ENCODE measurements at regions not wholly inside any gene's neighbourhood (a gene's known extent, or its start where the extent isn't known, plus 50 kb on each side); places are given as distances from the start of the nearest gene placed in this dataset.

DNA sequence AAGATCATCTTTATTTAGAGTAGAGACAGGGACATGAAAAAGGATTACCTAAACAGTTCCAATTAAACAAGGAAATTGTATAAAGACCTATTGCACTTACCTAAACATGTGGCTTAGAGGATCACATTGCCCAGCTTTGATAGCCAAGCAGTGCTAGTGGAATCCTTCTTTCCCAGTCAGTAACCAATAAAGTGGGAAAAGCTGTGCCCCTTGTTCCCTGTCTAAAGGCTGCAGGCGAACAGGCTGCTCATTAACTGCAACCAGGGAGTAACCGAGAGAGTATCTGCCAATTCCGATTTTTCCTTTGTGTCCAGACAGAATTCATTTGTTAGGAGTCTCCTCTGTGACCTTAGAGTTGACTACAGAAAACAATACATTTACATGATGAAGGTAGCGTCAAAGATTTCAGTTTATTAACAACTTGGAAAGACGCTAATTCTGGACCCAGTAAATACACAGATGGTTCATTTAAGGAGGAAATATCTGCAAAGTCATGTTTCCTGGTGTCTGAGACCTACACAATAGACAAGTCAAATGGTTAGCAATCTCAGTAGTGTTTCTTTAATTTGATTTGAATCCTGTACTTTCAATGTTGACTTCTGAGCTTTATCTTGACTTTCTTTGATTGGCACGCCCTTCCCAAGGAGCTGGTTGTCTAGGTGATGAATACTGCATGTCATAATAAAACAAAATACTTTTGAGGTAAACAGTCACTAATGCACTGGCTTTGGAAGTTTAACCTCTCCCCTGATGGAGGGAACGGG is 57.3 kb upstream of the MET start:
- TF ChIP-seq, protein P1, sequence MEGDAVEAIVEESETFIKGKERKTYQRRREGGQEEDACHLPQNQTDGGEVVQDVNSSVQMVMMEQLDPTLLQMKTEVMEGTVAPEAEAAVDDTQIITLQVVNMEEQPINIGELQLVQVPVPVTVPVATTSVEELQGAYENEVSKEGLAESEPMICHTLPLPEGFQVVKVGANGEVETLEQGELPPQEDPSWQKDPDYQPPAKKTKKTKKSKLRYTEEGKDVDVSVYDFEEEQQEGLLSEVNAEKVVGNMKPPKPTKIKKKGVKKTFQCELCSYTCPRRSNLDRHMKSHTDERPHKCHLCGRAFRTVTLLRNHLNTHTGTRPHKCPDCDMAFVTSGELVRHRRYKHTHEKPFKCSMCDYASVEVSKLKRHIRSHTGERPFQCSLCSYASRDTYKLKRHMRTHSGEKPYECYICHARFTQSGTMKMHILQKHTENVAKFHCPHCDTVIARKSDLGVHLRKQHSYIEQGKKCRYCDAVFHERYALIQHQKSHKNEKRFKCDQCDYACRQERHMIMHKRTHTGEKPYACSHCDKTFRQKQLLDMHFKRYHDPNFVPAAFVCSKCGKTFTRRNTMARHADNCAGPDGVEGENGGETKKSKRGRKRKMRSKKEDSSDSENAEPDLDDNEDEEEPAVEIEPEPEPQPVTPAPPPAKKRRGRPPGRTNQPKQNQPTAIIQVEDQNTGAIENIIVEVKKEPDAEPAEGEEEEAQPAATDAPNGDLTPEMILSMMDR (IDR thresholded peaks at IDR 0.05) = no peak
- no peak for TF ChIP-seq TCF7L2 (IDR thresholded peaks at IDR 0.05; ENCODE audit: low read depth, low read length)
- no peak for TF ChIP-seq SIN3A (IDR thresholded peaks at IDR 0.05; ENCODE audit: borderline replicate concordance, insufficient read depth, low read depth, low read length)
- no peak for TF ChIP-seq POLR2AphosphoS5 (IDR thresholded peaks at IDR 0.05; ENCODE audit: low read depth, low read length)
- TF ChIP-seq, protein P2, sequence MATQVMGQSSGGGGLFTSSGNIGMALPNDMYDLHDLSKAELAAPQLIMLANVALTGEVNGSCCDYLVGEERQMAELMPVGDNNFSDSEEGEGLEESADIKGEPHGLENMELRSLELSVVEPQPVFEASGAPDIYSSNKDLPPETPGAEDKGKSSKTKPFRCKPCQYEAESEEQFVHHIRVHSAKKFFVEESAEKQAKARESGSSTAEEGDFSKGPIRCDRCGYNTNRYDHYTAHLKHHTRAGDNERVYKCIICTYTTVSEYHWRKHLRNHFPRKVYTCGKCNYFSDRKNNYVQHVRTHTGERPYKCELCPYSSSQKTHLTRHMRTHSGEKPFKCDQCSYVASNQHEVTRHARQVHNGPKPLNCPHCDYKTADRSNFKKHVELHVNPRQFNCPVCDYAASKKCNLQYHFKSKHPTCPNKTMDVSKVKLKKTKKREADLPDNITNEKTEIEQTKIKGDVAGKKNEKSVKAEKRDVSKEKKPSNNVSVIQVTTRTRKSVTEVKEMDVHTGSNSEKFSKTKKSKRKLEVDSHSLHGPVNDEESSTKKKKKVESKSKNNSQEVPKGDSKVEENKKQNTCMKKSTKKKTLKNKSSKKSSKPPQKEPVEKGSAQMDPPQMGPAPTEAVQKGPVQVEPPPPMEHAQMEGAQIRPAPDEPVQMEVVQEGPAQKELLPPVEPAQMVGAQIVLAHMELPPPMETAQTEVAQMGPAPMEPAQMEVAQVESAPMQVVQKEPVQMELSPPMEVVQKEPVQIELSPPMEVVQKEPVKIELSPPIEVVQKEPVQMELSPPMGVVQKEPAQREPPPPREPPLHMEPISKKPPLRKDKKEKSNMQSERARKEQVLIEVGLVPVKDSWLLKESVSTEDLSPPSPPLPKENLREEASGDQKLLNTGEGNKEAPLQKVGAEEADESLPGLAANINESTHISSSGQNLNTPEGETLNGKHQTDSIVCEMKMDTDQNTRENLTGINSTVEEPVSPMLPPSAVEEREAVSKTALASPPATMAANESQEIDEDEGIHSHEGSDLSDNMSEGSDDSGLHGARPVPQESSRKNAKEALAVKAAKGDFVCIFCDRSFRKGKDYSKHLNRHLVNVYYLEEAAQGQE (IDR thresholded peaks at IDR 0.05; ENCODE audit: insufficient read depth in 1 of 2, low read depth in 2 of 2, low read length in 1 of 2) = no peak

All from Panc1 (cell line).